ENCODE measurements at regions not wholly inside any gene's neighbourhood (a gene's known extent, or its start where the extent isn't known, plus 50 kb on each side); places are given as distances from the start of the nearest gene placed in this dataset.
A peak's percentile ranks its signal among the peaks of the same experiment; 100 is the strongest.

- no peaks in the 10 kb centered on the region for H3K36me3 ChIP-seq (ENCODE audit: insufficient read depth, low read length)
- TF ChIP-seq CTCF (IDR thresholded peaks at IDR 0.05; ENCODE audit: extremely low read depth, low read depth, low read length) = no peak
- H3K4me1 ChIP-seq (ENCODE audit: insufficient read depth, low read length) = no peaks in the 10 kb centered on the region
- H3K79me2 ChIP-seq (ENCODE audit: insufficient read depth, low read length) = no peaks in the 10 kb centered on the region
- no peak overlapping the region for H3K4me3 ChIP-seq (ENCODE audit: insufficient read depth, low read length)
- DNase-seq (ENCODE audit: insufficient read length, low spot score, missing footprints) = no peak
- H3K4me2 ChIP-seq (ENCODE audit: insufficient read depth, low read length) = no peak overlapping the region
- no peak overlapping the region for H2AFZ ChIP-seq (ENCODE audit: low read length)
- no peaks in the 10 kb centered on the region for H3K9me3 ChIP-seq (ENCODE audit: low read depth, low read length)
- no peaks in the 10 kb centered on the region for H3K27me3 ChIP-seq (ENCODE audit: insufficient read depth, low read length)
- H3K27ac ChIP-seq (ENCODE audit: low read depth, low read length) = no peak overlapping the region
- H4K20me1 ChIP-seq (ENCODE audit: insufficient read depth, low read length) = no peaks in the 10 kb centered on the region
Measured at GRCh38 chr18:55925772-55926171, 337.8 kb upstream of the TCF4 start.

GRCh38 chr18:55920063-55920462, 332.1 kb upstream of the TCF4 start:
- H4K20me1 ChIP-seq (ENCODE audit: insufficient read depth, low read length) = no peaks in the 10 kb centered on the region
- no peak overlapping the region for H2AFZ ChIP-seq (ENCODE audit: low read length)
- no peaks in the 10 kb centered on the region for H3K9me3 ChIP-seq (ENCODE audit: low read depth, low read length)
- DNase-seq (ENCODE audit: insufficient read length, low spot score, missing footprints) = no peak
- no peak overlapping the region for H3K27ac ChIP-seq (ENCODE audit: low read depth, low read length)
- TF ChIP-seq CTCF (IDR thresholded peaks at IDR 0.05; ENCODE audit: extremely low read depth, low read depth, low read length) = no peak
- H3K4me2 ChIP-seq (ENCODE audit: insufficient read depth, low read length) = no peak overlapping the region
- H3K79me2 ChIP-seq (ENCODE audit: insufficient read depth, low read length) = no peaks in the 10 kb centered on the region
- H3K36me3 ChIP-seq (ENCODE audit: insufficient read depth, low read length) = no peaks in the 10 kb centered on the region
- H3K27me3 ChIP-seq (ENCODE audit: insufficient read depth, low read length) = no peaks in the 10 kb centered on the region
- no peak overlapping the region for H3K4me3 ChIP-seq (ENCODE audit: insufficient read depth, low read length)
- H3K4me1 ChIP-seq (ENCODE audit: insufficient read depth, low read length) = no peaks in the 10 kb centered on the region

GRCh38 chr18:55918444-55918843, 330.5 kb upstream of the TCF4 start:
- Histone ChIP-seq H3K36me3 (ENCODE audit: insufficient read depth, low read length) (no peaks in the 10 kb centered on the region), H3K27ac (ENCODE audit: low read depth, low read length) (no peak overlapping the region), H3K9me3 (ENCODE audit: low read depth, low read length) (no peaks in the 10 kb centered on the region), H3K79me2 (ENCODE audit: insufficient read depth, low read length) (no peaks in the 10 kb centered on the region), H3K4me3 (ENCODE audit: insufficient read depth, low read length) (no peak overlapping the region), H4K20me1 (ENCODE audit: insufficient read depth, low read length) (no peaks in the 10 kb centered on the region), H3K4me1 (ENCODE audit: insufficient read depth, low read length) (no peaks in the 10 kb centered on the region), H3K27me3 (ENCODE audit: insufficient read depth, low read length) (no peaks in the 10 kb centered on the region), H3K4me2 (ENCODE audit: insufficient read depth, low read length) (peak overlapping the region; percentile 20), H2AFZ (ENCODE audit: low read length) (no peak overlapping the region)
- DNase-seq (ENCODE audit: insufficient read length, low spot score, missing footprints) = no peak
- no peak for TF ChIP-seq CTCF (IDR thresholded peaks at IDR 0.05; ENCODE audit: extremely low read depth, low read depth, low read length)

GRCh38 chr18:55912919-55913318, 324.9 kb upstream of the TCF4 start:
- Histone ChIP-seq H2AFZ (ENCODE audit: low read length) (no peak overlapping the region), H3K36me3 (ENCODE audit: insufficient read depth, low read length) (no peaks in the 10 kb centered on the region), H3K4me2 (ENCODE audit: insufficient read depth, low read length) (no peak overlapping the region), H3K9me3 (ENCODE audit: low read depth, low read length) (no peaks in the 10 kb centered on the region), H3K4me1 (ENCODE audit: insufficient read depth, low read length) (peaks cover 3% of the 10 kb centered on the region), H3K4me3 (ENCODE audit: insufficient read depth, low read length) (no peak overlapping the region), H3K27me3 (ENCODE audit: insufficient read depth, low read length) (no peaks in the 10 kb centered on the region), H3K27ac (ENCODE audit: low read depth, low read length) (no peak overlapping the region), H3K79me2 (ENCODE audit: insufficient read depth, low read length) (no peaks in the 10 kb centered on the region), H4K20me1 (ENCODE audit: insufficient read depth, low read length) (no peaks in the 10 kb centered on the region)
- no peak for TF ChIP-seq CTCF (IDR thresholded peaks at IDR 0.05; ENCODE audit: extremely low read depth, low read depth, low read length)
- DNase-seq (ENCODE audit: insufficient read length, low spot score, missing footprints) = no peak

Measured in osteoblast (primary cell).